CD4-positive, alpha-beta memory T cell (primary cell): ENCODE measurements at regions not wholly inside any gene's neighbourhood (a gene's known extent, or its start where the extent isn't known, plus 50 kb on each side); places are given as distances from the start of the nearest gene placed in this dataset.
A peak's percentile ranks its signal among the peaks of the same experiment; 100 is the strongest.
"Not testable (repeated sequence)": the region's sequence is repeated elsewhere in the genome, so short reads cannot be mapped to it uniquely, and the experiment has no call there.

ENCODE experiments used
- CTCF ChIA-PET: fragments of 350-600 bp; sonication (Branson Sonifier 250); formaldehyde crosslinking; loops from one replicate; lab custom pipeline; 2021; ENCODE audit warnings: inconsistent platforms; ENCODE audit not compliant: partially characterized antibody; lab: Charles Lee
- POLR2A ChIA-PET: fragments of 350-600 bp; sonication (Branson Sonifier 250); formaldehyde crosslinking; loops from one replicate; lab custom pipeline; 2021; ENCODE audit not compliant: partially characterized antibody; lab: Charles Lee
- DNase-seq, 5 donors: peaks; one replicate each; pipeline versions ENCODE4 v3.0.0 to v3.0.0-alpha.2; 2020 to 2022; ENCODE audit warnings: mixed read lengths in 1 of 5
- H3K27ac ChIP-seq: one replicate; pipeline ENCODE4 v1.7.0; 2013; ENCODE audit warnings: low read depth, low read length
- H3K27me3 ChIP-seq: 2 replicates; pipeline ENCODE4 v1.7.0; 2013; ENCODE audit warnings: mild to moderate bottlenecking, low read length, moderate library complexity; ENCODE audit not compliant: insufficient read depth
- H3K36me3 ChIP-seq: 2 replicates; pipeline ENCODE4 v1.7.0; 2013; ENCODE audit warnings: mild to moderate bottlenecking, low read length, moderate library complexity; ENCODE audit not compliant: insufficient read depth
- H3K4me1 ChIP-seq: 2 replicates; pipeline ENCODE4 v1.7.0; 2013; ENCODE audit warnings: mild to moderate bottlenecking, low read length, moderate library complexity; ENCODE audit not compliant: insufficient read depth
- H3K4me3 ChIP-seq, 2 donors: one replicate each; pipeline ENCODE4 v1.7.0; 2013; ENCODE audit warnings: low read length in 2 of 2, mild to moderate bottlenecking in 1 of 2
- H3K9me3 ChIP-seq, 2 donors: one replicate each; pipeline ENCODE4 v1.7.0; 2013; ENCODE audit warnings: low read length in 2 of 2, control low read depth in 1 of 2; ENCODE audit not compliant: control insufficient read depth in 1 of 2
- H3K27ac Mint-ChIP-seq, 7 donors: one replicate each; pipeline ENCODE4 v1.8.0; 2020 to 2021; ENCODE audit warnings: mixed read lengths in 7 of 7, mild to moderate bottlenecking in 6 of 7, inconsistent platforms in 3 of 7, moderate library complexity in 3 of 7
- H3K27me3 Mint-ChIP-seq, 2 donors: one replicate each; pipeline ENCODE4 v1.8.0; 2020 to 2021; ENCODE audit warnings: mixed read lengths in 2 of 2
- H3K36me3 Mint-ChIP-seq, 2 donors: one replicate each; pipeline ENCODE4 v1.8.0; 2020 to 2021; ENCODE audit warnings: mixed read lengths in 2 of 2, inconsistent platforms in 1 of 2, mild to moderate bottlenecking in 1 of 2
- H3K4me1 Mint-ChIP-seq, 4 donors: one replicate each; pipeline ENCODE4 v1.8.0; 2020 to 2021; ENCODE audit warnings: mixed read lengths in 4 of 4, mild to moderate bottlenecking in 1 of 4
- H3K4me3 Mint-ChIP-seq, 8 donors: one replicate each; pipeline ENCODE4 v1.8.0; 2020 to 2021; ENCODE audit warnings: mixed read lengths in 8 of 8, mild to moderate bottlenecking in 7 of 8, moderate library complexity in 6 of 8, inconsistent platforms in 3 of 8
- H3K9me3 Mint-ChIP-seq, 8 donors: one replicate each; pipeline ENCODE4 v1.8.0; 2020 to 2021; ENCODE audit warnings: mixed read lengths in 8 of 8, mild to moderate bottlenecking in 5 of 8, inconsistent platforms in 3 of 8, moderate library complexity in 1 of 8
- intact Hi-C: fragments of 100-400 bp; cut with micrococcal nuclease; formaldehyde crosslinking; loops from one replicate; pipeline ENCODE4 v1.15.1; 2023

DNA sequence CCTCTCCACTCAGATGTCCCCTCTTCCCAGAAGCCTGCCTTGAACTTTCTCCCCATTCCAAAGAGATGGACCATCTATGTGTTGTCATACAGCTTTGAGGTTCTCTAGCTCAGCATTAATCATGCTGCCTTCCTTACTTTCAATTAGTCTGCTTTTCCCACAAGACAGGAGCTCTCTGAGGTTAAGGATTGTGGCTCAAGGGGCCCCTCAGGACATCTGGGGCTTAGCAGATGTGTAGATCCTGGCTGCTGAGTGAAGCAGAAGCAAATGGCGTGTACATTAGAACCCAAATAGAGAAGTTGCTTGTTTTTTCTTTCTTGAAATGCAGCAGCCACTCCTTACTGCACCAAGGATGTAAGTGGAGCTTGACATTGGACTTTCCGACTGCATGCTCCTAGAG lies 330.5 kb upstream of the TNRC6C start:
- Histone ChIP-seq H3K9me3 (no peaks in the 10 kb centered on the region), H3K27me3 (no peaks in the 10 kb centered on the region), H3K4me3 (no peak overlapping the region), H3K36me3 (no peaks in the 10 kb centered on the region), H3K27ac (no peak overlapping the region), H3K4me1 (no peaks in the 10 kb centered on the region)
- Mint-ChIP-seq H3K9me3 (peaks cover 0 to 15% (median 12%) of the 10 kb centered on the region in 8 donors), H3K27ac (no peak overlapping the region), H3K27me3 (peaks cover 3 to 7% of the 10 kb centered on the region in 2 donors), H3K36me3 (peaks cover 0 to 7% of the 10 kb centered on the region in 2 donors), H3K4me3 (no peak overlapping the region), H3K4me1 (no peaks in the 10 kb centered on the region)
- ChIA-PET CTCF (no interaction called here), POLR2A (interaction anchor here (1.0 kb wide), 1 partner anchor 330 kb away, joined by 3 read pairs; the partner anchor contains the start of gene TNRC6C)
- intact Hi-C loops: no loop called here
- no peak for DNase-seq

- H3K36me3 ChIP-seq, H3K4me3 ChIP-seq, H3K36me3 Mint-ChIP-seq, H3K27ac Mint-ChIP-seq, H3K4me1 Mint-ChIP-seq, H3K4me3 Mint-ChIP-seq, intact Hi-C loops, H3K27ac ChIP-seq, H3K27me3 ChIP-seq, H3K9me3 ChIP-seq, POLR2A ChIA-PET, H3K4me1 ChIP-seq, H3K27me3 Mint-ChIP-seq, DNase-seq: not testable (repeated sequence)
- H3K9me3 Mint-ChIP-seq: peaks cover 0 to 15% (median 12%) of the 10 kb centered on the region in 8 donors
- CTCF ChIA-PET: interaction anchor here (0.6 kb wide), 1 partner anchor 46 kb away, joined by 3 read pairs; no protein-coding TSS in a partner anchor
These were observed 329.2 kb upstream of the TNRC6C start for GRCh38 chr17:77629284-77629683.

DNA sequence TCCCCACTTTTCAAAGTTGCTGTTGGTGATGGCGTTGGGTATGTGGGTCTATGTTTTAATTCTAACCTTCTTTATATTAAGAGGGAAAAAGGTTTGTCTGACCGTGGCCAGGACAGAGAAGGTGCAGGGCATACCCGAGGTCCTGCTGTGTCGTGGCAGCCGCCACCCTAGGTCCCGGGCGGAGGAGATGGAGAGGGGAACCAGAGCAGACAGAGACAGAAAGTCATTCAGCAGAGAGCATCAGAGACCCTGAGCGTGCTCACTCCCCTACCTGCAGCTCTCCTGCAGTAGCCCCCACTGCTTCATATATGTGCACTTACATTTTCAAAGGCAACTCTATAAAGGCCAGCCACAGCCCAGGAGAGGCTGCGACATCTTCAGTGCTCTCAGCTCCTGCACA lies 327.2 kb upstream of the TNRC6C start:
- peaks cover 0 to 4% (median 0%) of the 10 kb centered on the region in 4 donors for H3K4me1 Mint-ChIP-seq
- ChIA-PET POLR2A (no interaction called here), CTCF (no interaction called here)
- no peak overlapping the region for H3K4me3 ChIP-seq
- peaks cover 0 to 15% (median 12%) of the 10 kb centered on the region in 8 donors for H3K9me3 Mint-ChIP-seq
- peaks cover 0 to 7% of the 10 kb centered on the region in 2 donors for H3K36me3 Mint-ChIP-seq
- peaks cover 6% of the 10 kb centered on the region in 2 donors for H3K27me3 Mint-ChIP-seq
- no peaks in the 10 kb centered on the region for H3K27me3 ChIP-seq
- H3K4me3 Mint-ChIP-seq: no peak overlapping the region
- no peak overlapping the region for H3K27ac Mint-ChIP-seq
- no peaks in the 10 kb centered on the region for H3K36me3 ChIP-seq
- H3K4me1 ChIP-seq: no peaks in the 10 kb centered on the region
- H3K27ac ChIP-seq: no peak overlapping the region
- no peak for DNase-seq
- no peaks in the 10 kb centered on the region for H3K9me3 ChIP-seq
- intact Hi-C loops: no loop called here

- peaks cover 0 to 7% of the 10 kb centered on the region in 2 donors for H3K36me3 Mint-ChIP-seq
- ChIA-PET CTCF (no interaction called here), POLR2A (no interaction called here)
- no peak overlapping the region for H3K27ac Mint-ChIP-seq
- H3K9me3 ChIP-seq: no peaks in the 10 kb centered on the region
- intact Hi-C loops: no loop called here
- H3K4me1 ChIP-seq: no peaks in the 10 kb centered on the region
- H3K27me3 Mint-ChIP-seq: peaks cover 6% of the 10 kb centered on the region in 2 donors
- no peak overlapping the region for H3K4me3 ChIP-seq
- peaks cover 0 to 9% (median 4%) of the 10 kb centered on the region in 8 donors for H3K9me3 Mint-ChIP-seq
- H3K27ac ChIP-seq: no peak overlapping the region
- DNase-seq: no peak
- peaks cover 0 to 4% (median 0%) of the 10 kb centered on the region in 4 donors for H3K4me1 Mint-ChIP-seq
- no peak overlapping the region for H3K4me3 Mint-ChIP-seq
- H3K27me3 ChIP-seq: no peaks in the 10 kb centered on the region
- no peaks in the 10 kb centered on the region for H3K36me3 ChIP-seq
These were observed 325.9 kb upstream of the TNRC6C start for GRCh38 chr17:77632619-77633018.

DNA sequence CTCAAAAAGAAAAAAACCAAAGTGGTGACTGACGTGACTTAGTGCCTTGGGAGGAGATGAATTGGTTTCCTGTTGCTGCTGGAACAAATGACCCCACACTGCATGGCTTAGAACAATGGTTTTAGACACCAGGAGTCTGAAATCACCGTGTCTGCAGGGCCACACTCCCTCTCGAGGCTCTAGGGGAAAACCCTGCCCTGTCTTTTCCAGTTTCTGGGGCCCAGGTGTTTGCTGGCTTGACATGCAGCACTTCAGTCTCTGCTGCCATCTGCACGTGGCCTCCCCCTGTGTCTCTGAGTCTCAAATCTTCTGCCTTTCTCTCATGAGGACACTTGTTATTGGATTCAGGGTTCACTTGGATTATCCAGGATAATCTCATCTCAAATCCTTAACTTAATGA lies 323.8 kb upstream of the TNRC6C start:
- no peaks in the 10 kb centered on the region for H3K36me3 Mint-ChIP-seq
- H3K27ac Mint-ChIP-seq: no peak overlapping the region
- POLR2A ChIA-PET: no interaction called here

DNA sequence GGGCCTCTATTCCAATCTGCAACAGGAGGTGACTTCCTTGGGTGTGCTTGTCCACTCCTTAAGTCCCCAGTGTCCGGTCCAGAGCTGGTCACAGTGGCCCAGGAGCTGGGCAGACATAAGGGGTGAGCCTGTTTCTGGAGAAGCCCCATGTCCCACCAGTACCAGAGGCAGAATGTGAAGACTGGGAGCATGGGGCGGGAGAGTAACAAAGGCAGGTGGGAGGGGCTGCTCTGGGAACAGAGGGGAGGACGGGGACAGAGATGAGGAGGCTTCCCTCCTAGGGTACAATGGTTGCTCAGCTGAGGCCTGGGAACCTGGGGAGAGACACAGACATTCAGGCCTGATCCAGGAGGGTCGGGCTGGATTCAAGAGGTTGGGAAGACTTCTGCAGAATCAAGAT lies 323.3 kb upstream of the TNRC6C start:
- Histone ChIP-seq H3K27ac (no peak overlapping the region), H3K4me1 (no peaks in the 10 kb centered on the region), H3K36me3 (no peaks in the 10 kb centered on the region), H3K9me3 (no peaks in the 10 kb centered on the region), H3K27me3 (no peaks in the 10 kb centered on the region), H3K4me3 (no peak overlapping the region)
- DNase-seq: no peak
- no peaks in the 10 kb centered on the region for H3K36me3 Mint-ChIP-seq
- H3K27ac Mint-ChIP-seq: no peak overlapping the region
- H3K9me3 Mint-ChIP-seq: no peaks in the 10 kb centered on the region
- intact Hi-C loops: no loop called here
- H3K27me3 Mint-ChIP-seq: peaks cover 3 to 7% of the 10 kb centered on the region in 2 donors
- POLR2A ChIA-PET: interaction anchor here (1.3 kb wide), 1 partner anchor 10 kb away, joined by 4 read pairs; no protein-coding TSS in a partner anchor
- H3K4me3 Mint-ChIP-seq: no peak overlapping the region
- CTCF ChIA-PET: no interaction called here
- peaks cover 0 to 4% (median 0%) of the 10 kb centered on the region in 4 donors for H3K4me1 Mint-ChIP-seq

More for the DNA sequence above, 323.8 kb upstream of the TNRC6C start:
- Mint-ChIP-seq H3K4me3 (no peak overlapping the region), H3K4me1 (peaks cover 0 to 4% (median 0%) of the 10 kb centered on the region in 4 donors), H3K9me3 (no peaks in the 10 kb centered on the region), H3K27me3 (peaks cover 3 to 7% of the 10 kb centered on the region in 2 donors)
- Histone ChIP-seq H3K4me3 (no peak overlapping the region), H3K9me3 (no peaks in the 10 kb centered on the region), H3K27ac (no peak overlapping the region), H3K27me3 (no peaks in the 10 kb centered on the region), H3K4me1 (no peaks in the 10 kb centered on the region), H3K36me3 (no peaks in the 10 kb centered on the region)
- CTCF ChIA-PET: no interaction called here
- intact Hi-C loops: no loop called here
- DNase-seq: no peak

GRCh38 chr17:77635785-77636184 lies 322.7 kb upstream of the TNRC6C start:
- DNase-seq, H3K4me1 Mint-ChIP-seq, H3K4me3 ChIP-seq, H3K36me3 ChIP-seq, H3K4me3 Mint-ChIP-seq, intact Hi-C loops, H3K27me3 ChIP-seq, H3K4me1 ChIP-seq, CTCF ChIA-PET, H3K27ac ChIP-seq, H3K9me3 Mint-ChIP-seq, H3K36me3 Mint-ChIP-seq, H3K9me3 ChIP-seq, H3K27me3 Mint-ChIP-seq: not testable (repeated sequence)
- POLR2A ChIA-PET: interaction anchor here (1.3 kb wide), 1 partner anchor 9 kb away, joined by 4 read pairs; no protein-coding TSS in a partner anchor
- peak overlapping the region in 2 of 7 donors; percentile 48 to 80 for H3K27ac Mint-ChIP-seq
